Stimulated activated CD4-positive, alpha-beta T cell treated with anti-CD3 and anti-CD28 coated beads, Interleukin-2, amount 100 ng/mL, for 24 hours (primary cell): ENCODE measurements at regions not wholly inside any gene's neighbourhood (a gene's known extent, or its start where the extent isn't known, plus 50 kb on each side); places are given as distances from the start of the nearest gene placed in this dataset.

Experiments used
- DNase-seq, 2 donors: peaks; one replicate each; pipeline ENCODE4 v3.0.0-alpha.2; 2020

GRCh38 chr16:64450177-64450576, 671.7 kb downstream of the CDH11 start:
- no peak for DNase-seq

- DNase-seq, result no peak
Measured at GRCh38 chr16:64449506-64449905, 672.4 kb downstream of the CDH11 start.

GRCh38 chr16:64445649-64446048, 676.2 kb downstream of the CDH11 start:
- DNase-seq, result no peak

DNA sequence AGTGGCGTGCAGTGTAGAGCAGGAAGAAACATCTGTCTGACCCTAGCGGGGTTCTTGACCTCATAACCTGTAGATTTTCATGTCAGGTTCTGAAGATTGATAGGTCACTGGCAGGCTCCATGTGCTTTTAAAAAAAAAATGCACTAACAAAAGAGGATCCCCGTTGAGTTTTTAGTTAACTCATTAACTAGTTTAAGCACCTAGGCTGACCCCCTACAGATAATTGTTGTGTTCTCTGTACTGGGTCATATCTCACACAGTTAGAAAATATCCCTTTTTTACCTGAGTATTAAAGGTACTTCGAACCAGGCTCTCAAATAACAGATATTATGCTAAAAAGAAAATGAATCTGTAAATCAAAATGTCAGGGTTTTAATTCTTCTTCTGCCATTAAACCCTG, 676.6 kb downstream of the CDH11 start:
- DNase-seq, result no peak

DNA sequence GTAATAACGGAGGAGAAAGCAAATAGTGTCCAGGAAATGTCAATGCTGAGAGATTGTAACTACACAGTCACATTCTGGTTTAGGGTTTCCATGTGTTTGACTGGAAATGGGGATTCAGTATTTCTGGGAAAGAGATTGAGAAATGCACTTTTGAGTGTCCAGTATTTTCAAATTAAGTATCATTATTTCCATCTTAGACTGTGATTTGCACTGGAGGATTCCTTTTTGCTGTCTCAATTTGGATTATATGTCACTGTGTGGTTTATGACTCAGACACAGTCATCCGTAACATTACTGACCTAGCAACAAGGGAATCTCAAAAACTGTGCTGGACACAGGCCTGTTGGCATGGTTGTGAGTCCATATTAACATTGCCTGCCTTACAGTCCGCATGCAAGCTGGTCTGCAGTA, 681.4 kb downstream of the CDH11 start:
- no peak for DNase-seq

- DNase-seq, result no peak
Measured at GRCh38 chr16:64440005-64440404, 681.9 kb downstream of the CDH11 start.

GRCh38 chr16:64437706-64438324, 684.0 kb downstream of the CDH11 start:
- no peak for DNase-seq

- no peak for DNase-seq
Measured at GRCh38 chr16:64434526-64435069, 687.3 kb downstream of the CDH11 start.

GRCh38 chr16:64428463-64429113, 693.3 kb downstream of the CDH11 start:
- DNase-seq, result no peak

GRCh38 chr16:64426131-64426666, 695.7 kb downstream of the CDH11 start:
- DNase-seq, result no peak

DNA sequence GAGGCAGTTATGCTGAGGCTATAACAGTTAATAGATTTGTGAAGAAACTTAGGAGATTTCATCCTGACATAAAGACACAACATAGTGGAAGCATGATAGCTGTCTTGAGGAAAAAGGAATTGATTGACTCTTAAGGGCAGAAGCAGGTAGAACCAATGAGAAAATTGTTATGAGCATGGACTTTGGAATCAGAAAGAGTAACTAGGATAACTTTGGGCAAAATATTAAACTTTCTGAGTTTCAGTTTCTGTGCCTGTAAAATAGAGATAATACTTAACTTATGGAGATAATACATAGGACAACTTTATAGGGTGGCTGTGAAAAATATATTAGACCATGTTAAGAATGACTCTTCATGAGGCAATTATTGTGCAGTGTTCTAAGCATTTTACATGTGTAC, 696.5 kb downstream of the CDH11 start:
- DNase-seq, result no peak

GRCh38 chr16:64422259-64422658, 699.6 kb downstream of the CDH11 start:
- no peak for DNase-seq

DNA sequence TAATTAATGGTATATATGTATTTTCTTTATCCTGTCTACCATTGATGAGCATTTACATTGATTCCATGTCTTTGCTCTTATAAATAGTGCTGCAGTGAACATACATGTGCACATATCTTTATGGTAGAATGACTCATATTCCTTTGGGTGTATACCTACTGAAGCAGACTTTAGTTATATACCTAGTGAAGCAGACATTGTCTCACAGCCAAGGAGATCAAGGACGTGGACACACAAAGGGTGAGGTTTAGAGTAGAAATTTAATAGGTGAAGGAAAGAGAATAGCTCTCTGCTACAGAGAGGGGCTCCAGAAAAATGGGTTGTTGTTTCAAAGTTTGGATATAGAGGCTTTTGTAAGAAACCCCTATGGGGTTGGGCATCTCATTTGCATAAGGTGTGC, 700.3 kb downstream of the CDH11 start:
- no peak for DNase-seq

GRCh38 chr16:64419832-64420231, 702.0 kb downstream of the CDH11 start:
- DNase-seq, result no peak

DNA sequence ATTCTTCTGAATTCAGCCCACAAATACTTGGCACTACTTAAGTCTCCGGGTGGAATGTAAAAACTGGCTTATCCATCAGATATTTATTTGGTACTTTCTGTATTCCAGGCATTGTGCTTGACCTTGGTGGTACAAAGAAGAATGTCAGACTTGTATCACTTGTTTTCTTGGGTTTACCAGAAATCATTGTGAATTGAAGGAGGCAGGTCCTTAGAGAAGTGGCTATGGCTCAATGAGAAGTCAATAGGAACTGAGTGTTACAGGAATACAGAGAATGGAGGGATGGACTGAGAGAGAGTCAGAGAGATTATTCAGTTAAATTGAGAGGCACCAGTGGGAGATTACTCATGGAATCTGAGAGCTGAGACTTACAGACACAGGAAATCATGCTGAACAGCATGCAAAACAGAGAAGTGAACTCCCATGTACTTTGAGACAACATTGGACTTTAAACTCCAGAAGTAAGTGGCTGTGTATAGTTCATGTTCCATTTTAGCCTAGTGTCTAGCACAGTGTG, 704.1 kb downstream of the CDH11 start:
- DNase-seq, result no peak

GRCh38 chr16:64416216-64417005, 705.5 kb downstream of the CDH11 start:
- DNase-seq, result no peak

- no peak for DNase-seq
Measured at GRCh38 chr16:64412578-64413280, 709.1 kb downstream of the CDH11 start.

DNA sequence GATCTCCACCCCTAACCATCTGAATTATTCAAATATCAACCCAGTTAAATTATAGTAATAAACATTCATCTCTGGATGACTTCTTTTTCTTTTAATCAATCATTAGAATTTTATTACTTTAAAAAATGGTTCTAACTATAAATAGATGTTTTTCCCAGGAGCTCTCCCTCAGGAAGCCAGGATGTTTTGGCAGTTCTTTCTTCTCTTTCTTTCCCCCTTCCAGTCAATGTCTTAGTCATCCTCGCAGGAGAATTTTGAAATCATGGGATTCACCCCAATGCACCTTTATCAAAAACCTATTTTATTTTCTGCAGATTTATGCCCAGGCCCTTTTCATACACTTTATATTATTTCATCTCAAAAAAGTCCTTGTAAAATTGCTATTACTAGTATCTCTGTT, 711.6 kb downstream of the CDH11 start:
- no peak for DNase-seq

DNA sequence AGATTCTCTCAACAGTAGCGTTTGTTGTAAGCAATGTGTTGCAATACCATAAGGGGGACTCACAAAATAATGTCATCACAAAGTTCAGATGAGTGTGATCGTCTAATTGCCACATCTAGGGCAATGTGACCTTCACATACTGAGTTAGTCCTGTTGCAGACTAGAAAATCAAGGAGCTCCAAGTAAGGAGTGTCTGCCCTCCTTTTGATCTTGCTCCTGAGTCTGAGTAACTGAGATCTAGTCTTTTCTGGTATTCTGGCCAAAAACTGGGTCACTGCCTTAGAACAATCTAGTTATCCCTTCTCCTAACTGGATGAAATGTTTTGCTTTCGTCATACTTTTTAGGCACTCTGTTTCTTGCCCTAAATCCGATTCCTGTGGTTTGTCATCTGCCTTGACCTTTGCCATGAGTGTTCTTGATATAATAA, 712.1 kb downstream of the CDH11 start:
- DNase-seq, result no peak

- no peak for DNase-seq
Measured at GRCh38 chr16:64408699-64409098, 713.2 kb downstream of the CDH11 start.

DNA sequence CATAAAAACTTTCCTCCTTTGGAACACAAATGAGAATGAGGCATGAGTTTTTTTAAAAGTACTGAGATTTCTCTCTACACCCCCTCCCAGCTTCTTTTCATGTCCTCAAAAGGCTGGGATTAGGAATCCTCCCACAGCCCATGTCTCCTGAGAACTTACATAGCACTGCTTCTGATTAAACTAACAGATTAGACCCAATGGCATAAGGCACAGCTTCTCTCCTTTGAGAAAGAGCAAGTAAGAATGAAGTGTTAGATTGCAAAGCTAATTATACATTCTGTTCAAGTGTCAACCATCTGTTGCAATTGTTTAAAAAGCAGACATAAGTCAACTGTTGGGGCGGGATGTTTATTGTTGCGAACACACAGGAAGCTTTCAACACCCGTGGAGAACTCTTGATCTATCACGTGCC, 715.1 kb downstream of the CDH11 start:
- no peak for DNase-seq

DNA sequence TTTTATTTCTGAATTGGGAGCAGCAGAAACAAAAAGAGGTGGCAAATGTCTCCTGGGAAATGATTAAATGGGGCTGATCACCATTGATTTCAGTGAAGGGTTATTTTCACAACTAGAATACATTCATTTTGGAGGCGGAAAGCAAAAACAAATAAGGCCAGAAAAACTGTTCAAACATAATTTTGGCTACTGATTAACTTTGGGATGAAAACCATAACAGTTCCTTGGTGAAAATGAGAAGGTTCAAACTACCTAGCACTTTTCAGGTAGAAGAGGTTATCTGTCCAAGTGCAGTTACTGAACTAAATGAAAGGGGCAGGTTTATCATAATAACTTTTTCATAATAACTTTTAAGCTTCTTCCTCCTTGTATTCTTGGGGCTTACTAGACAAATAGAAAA, 718.5 kb downstream of the CDH11 start:
- DNase-seq, result no peak

- DNase-seq, result no peak
Measured at GRCh38 chr16:64398793-64399192, 723.1 kb downstream of the CDH11 start.
